Stimulated activated CD8-positive, alpha-beta memory T cell treated with anti-CD3 and anti-CD28 coated beads, Interleukin-7, amount 100 ng/mL, for 1 hour (primary cell): ENCODE measurements at regions not wholly inside any gene's neighbourhood (a gene's known extent, or its start where the extent isn't known, plus 50 kb on each side); places are given as distances from the start of the nearest gene placed in this dataset.
"Not testable (repeated sequence)": the region's sequence is repeated elsewhere in the genome, so short reads cannot be mapped to it uniquely, and the experiment has no call there.

Experiments used
- DNase-seq, 2 donors: peaks; one replicate each; pipeline ENCODE4 v3.0.0-alpha.2; 2020; ENCODE audit warnings: low read depth in 2 of 2

DNA sequence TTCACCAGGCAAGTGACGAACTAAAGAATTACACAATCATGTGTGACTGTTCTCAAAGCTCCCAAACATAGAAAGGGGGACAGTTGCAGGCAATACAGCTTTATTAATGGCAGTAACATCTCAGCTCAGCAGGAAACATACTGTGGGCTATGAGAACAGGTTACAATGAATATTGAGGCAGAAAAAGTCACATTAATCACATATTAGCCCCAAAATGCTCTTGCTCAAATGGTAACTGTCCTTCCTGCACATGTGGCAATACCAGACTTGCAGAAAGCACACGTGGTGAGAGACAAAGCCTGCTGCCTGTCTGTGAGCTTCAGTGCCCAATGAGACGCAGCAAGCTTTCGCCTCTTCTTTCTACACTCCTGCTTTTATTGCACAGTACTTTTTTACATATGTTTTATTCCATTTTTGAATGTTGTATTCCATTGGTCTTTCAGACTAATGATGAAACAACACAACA lies 104.9 kb upstream of the ACBD5 start:
- DNase-seq = no peak

DNA sequence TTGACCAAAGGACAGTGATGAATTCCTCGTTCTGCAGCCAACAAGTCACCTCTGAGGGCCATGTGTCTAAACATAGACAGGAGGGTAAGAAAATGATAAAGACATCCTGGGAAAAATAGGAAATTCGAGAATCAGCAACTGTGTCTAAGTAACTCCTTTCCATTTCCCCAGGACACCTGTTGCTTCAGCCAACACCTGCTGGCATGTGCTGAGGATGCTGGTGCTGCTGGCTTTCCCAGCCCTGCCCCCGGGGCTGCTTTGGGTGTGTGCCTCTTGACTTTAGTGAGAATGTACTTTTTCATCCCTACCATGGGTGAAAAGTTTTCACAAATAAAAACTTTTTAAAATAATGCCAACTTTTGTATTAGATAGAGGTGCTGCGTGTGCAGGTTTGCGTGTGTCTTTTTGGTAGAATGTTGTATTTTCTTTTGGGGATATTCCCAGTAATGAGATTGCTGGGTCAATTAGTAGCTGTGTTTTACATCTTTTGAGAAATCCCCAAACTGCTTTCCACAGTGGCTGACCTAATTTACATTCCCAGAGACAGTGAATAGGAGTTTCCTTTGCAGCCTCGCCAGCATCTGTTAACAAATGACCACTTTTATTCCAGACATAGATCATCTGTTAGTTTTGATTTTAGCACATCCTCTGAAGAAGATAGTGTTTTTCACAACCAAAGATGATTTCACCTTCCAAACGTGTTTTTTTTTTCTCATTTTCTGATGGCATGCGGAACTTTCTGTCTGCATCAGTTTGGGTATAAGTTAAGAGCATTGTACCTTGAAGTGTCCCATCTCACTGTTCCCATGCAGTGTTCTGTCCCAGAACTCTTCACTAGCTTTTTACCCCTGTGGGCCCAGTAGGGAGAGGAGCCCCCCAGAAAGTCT lies 104.2 kb upstream of the ACBD5 start:
- DNase-seq = no peak

DNA sequence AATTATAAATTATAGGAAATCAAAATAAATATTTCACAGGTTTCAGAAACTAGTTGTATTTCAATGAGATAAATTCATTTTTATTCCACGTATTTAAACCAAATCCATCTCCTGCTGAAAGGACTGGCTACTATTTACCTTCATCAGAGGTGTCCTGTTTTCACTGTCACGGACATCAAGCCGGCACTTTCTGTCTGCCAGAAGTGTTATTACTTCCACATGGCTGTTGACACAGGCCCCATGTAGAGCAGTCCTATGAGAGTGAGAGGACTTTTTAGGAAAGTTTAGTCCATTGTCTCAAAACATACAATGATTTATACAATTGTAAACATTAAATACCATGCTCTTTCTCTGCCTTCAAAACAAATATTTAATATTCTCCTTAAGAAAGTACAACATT lies 100.4 kb upstream of the ACBD5 start:
- DNase-seq = no peak

DNA sequence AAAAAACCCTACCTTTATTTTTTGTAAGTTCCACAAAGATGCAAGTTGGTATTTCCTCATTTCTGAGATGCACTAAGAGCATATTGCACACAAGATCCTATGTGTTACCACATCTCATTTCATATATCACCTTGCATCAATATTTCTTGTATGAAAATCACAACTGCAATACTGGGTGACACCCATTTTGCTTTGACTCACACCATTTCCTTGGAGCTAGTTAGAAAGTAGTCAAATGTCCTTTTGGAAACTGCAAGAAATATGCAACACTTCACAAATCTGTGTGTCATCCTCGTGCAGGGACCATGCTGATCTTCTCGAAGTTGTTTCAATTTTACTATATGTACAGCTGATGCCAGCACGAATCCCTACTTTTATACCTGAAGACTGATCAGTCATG lies 94.6 kb upstream of the ACBD5 start:
- DNase-seq = not testable (repeated sequence)

DNA sequence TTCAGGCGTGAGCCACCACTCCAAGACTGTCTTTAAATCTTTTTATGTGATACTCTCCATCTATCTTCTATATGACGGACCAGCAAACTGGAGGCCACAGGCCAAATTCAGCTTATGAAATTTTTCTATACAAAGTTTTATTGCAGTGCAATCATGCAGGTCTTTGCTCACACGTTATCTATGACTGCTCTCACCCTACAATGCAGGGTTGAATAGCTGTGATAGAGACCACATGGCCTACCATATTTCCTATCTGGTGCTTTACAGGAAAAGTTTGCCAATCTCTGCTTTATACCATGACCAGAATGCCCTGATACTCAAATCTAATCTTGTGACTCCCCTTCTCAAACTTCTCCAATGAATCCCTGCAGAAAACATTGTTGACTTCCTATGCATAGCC lies 89.5 kb upstream of the ACBD5 start:
- DNase-seq = no peak

DNA sequence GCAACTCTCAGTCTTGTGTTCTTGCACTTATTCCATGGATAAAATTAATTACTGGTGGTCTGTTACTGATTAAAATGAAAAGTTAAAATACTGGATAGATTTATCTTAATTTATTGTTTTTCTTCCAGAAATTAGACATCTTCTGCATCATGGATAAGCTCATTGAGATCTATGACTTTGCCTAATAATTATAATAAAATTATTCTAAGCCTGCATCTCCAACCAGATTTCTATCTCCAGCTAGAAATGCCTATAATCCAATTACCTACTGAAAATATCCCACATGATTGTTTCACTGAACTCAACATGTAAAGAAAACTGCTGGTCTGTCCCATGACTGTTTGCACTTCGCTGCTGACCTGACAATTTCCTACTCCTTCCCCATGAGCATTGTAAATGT lies 88.3 kb upstream of the ACBD5 start:
- no peak for DNase-seq

DNA sequence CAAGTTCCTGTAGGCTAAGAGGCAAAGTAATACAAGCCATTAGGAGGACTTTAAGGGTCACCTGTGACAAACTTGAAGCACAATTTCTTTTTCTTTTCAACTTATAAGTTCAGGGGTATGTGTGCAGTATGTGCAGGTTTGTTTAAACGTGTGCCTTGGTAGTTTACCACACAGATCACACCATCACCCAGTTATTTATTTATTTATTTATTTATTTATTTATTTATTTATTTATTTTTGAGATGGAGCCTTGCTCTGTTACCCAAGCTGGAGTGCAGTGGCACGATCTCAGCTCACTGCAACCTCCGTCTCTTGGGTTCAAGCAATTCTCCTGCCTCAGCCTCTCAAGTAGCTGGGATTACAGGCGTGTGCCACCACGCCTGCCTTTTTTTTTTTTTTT lies 86.2 kb upstream of the ACBD5 start:
- not testable (repeated sequence) for DNase-seq

DNA sequence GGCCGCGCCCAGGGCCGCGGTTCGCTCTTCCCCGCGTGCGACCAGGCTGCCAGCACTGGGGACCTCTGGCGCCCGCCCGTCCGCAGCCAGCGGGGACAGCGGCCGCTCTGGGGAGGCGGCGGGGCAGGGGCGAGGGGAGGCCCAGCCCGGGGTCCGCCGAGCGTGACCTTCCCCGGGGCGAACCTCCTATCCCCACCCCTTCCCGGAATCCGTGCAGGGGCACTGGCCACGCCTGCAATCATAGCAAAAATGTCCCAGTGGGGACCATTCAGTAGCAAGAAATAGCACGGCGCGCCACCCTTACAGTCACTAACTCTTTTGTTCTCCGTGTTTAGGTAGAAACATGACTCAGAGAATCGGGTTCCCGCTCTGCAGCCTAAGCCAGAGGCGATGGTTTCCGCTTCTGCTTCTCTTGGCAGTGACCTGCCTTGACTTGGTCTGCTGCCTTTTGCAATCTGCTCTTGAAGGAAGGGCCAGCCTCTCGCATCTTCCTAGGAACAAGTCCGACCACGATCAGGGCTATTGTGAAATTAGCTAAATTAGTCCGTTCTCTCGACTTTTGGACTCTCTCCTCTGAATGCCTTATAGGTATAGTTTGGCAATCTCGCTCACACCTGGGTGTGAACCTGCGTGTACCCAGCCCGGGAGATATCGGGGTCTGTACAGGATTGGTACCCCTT lies 79.3 kb upstream of the ACBD5 start:
- no peak for DNase-seq

DNA sequence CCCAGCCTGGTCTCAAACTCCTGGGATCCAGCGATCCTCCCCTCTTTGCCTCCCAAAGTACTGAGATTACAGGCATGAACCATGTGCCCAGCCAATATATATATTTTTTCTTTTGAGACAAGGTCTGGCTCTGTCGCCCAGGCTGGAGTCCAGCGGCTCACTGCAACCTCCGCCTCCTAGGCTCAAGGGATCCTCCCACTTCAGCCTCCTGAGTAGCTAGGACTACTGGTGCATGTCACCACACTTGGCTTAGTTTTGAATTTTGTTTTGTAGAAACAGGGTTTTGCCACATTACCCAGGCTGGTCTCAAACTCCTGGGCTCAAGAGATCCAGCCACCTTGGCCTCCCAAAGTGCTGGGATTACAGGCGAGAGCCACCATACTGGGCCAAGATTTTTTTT lies 78.5 kb upstream of the ACBD5 start:
- not testable (repeated sequence) for DNase-seq

DNA sequence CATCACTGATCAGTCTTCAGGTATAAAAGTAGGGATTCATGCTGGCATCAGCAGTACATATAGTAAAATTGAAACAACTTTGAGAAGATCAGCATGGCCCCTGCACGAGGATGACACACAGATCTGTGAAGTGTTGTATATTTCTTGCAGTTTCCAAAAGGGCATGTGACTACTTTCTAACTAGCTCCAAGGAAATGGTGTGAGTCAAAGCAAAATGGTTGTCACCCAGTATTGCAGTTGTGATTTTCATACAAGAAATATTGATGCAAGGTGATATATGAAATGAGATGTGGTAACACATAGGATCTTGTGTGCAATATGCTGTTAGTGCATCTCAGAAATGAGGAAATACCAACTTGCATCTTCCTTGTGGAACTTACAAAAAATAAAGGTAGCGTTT lies 74.5 kb upstream of the ACBD5 start:
- not testable (repeated sequence) for DNase-seq

DNA sequence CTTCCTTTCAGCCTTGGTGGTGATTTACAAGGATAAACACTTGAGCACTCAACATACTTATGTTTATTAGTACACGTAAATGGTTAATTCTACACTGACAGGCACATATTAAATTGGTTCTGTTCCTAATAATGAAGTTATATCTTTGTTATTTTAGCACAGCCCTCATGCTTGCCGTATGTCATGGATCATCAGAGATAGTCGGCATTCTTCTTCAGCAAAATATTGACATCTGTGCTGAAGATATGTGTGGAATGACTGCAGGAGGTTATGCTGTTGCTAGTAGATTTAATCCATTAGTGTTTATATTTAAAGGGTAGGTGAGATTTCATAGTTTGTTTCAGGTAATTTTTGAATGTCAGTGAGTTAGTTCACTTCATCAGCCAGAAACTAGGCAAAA lies 73.0 kb upstream of the ACBD5 start:
- DNase-seq = not testable (repeated sequence)

DNA sequence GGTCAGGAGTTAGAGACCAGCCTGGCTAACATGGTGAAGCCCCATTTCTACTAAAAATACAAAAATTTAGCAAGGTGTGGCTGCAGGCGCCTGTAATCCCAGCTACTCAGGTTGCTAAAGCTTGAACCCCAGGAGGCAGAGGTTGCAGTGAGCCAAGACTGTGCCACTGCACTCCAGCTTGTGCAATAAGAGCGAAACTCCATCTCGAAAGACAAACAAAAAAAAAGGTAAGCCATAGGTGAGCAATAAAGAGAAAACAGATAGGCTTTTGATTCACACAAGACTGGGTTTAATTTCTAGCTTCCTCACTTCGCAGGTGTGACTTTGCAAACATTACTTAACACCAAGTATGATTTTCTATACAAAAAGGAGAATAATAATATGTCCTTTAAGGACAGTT lies 72.3 kb upstream of the ACBD5 start:
- DNase-seq = no peak

DNA sequence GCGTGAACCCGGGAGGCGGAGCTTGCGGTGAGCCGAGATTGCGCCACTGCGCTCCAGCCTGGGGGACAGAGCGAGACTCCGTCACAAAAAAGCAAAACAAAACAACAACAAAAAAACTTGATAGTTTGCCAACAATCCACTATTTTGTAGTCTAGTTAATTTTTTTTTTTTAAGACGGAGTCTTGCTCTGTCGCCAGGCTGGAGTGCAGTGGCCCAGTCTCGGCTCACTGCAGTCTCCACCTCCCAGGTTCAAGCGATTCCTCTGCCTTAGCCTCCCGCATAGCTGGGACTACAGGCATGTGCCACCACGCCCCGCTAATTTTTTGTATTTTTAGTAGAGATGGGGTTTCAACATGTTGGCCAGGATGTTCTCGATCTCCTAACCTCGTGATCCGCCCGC lies 71.2 kb upstream of the ACBD5 start:
- not testable (repeated sequence) for DNase-seq

DNA sequence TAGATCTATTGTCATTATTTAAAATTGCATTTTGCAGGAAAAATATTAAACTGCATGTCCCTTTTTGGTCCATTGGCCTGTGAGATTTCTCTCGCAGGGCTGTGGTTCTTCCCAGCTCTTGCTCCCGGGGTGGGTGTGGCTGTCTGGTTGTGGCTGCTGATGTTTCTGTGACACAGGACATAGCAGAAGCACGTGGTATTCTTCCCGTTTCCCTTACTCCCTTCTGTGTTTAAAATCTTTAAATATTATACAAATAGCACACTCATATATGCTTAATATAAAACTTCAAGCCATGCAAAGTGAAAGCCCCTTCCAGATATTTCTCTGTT lies 57.9 kb upstream of the ACBD5 start:
- not testable (repeated sequence) for DNase-seq

DNA sequence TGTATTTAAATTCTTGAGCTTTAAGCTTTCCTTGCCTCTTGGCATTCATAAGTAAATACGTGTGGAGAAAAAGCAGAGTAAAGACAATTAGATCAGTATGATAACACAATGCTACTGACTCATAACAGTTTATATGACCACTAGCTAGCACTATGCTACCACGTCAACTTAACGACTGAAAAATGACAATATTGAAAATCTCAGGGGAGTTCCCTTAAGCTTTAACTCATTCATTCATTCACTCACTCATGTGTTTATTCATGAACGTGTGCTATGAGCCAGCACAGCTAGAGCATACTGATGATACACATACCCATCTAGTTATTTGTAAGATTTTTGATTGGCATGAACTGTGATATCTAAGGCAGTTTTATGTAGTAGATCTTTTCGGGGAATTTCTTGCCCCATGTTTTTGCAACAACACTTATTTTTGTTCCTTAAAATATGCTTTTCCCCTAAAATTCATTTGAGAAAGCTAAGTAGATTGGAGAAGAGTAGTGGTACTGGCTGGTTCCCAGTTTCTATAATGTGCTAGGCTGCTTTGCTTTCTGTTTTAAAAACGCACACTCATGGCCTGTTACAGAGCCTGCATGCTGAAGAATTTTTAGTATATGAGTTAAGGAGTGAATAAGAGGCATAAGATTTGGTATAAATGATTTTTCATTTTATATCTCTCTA lies 57.4 kb upstream of the ACBD5 start:
- no peak for DNase-seq

DNA sequence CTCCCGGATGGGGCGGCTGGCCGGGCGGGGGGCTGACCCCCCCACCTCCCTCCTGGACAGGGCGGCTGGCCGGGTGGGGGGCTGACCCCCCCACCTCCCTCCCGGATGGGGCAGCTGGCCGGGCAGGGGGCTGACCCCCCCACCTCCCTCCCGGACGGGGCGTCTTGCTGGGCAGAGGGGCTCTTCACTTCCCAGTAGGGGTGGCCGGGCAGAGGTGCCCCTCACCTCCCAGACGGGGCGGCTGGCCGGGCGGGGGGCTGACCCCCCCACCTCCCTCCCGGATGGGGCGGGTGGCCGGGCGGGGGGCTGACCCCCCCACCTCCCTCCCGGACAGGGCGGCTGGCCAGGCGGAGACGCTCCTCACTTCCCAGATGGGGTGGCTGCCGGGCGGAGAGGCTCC lies 55.7 kb upstream of the ACBD5 start:
- DNase-seq = not testable (repeated sequence)

DNA sequence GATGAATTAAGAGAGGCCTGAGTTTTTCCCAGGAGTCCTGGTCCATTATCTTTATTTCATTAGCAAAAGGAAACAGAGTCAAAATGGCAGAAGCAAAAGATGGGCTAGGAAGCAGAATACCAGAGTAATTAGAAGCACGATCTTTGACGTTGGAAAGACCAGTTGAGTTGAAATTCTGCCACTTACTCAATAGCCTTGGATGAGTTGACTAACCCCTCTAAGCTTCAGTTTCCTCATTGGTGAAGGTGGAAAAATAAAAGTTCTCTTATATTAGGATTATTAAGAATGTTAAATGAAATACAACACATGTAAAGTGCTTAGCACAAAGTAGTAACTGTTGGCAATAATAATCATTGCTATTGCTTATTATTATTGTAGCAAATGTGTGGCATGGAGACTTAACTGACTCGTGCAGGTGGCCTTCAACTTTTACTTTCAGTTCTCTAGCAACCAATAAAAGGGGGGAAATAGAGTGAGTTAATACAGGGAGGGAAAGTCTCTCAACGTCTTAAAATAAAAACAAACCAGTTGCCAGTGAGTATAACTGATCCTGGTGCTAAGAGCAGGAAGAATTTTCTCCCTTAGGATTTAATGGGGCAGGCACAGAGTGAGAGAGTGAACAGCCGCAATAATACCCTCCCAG lies 50.8 kb upstream of the ACBD5 start:
- DNase-seq = not testable (repeated sequence)
